ENCODE measurements at regions not wholly inside any gene's neighbourhood (a gene's known extent, or its start where the extent isn't known, plus 50 kb on each side); places are given as distances from the start of the nearest gene placed in this dataset.

- TF ChIP-seq, protein P1, sequence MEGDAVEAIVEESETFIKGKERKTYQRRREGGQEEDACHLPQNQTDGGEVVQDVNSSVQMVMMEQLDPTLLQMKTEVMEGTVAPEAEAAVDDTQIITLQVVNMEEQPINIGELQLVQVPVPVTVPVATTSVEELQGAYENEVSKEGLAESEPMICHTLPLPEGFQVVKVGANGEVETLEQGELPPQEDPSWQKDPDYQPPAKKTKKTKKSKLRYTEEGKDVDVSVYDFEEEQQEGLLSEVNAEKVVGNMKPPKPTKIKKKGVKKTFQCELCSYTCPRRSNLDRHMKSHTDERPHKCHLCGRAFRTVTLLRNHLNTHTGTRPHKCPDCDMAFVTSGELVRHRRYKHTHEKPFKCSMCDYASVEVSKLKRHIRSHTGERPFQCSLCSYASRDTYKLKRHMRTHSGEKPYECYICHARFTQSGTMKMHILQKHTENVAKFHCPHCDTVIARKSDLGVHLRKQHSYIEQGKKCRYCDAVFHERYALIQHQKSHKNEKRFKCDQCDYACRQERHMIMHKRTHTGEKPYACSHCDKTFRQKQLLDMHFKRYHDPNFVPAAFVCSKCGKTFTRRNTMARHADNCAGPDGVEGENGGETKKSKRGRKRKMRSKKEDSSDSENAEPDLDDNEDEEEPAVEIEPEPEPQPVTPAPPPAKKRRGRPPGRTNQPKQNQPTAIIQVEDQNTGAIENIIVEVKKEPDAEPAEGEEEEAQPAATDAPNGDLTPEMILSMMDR (IDR thresholded peaks at IDR 0.05; ENCODE audit: poor library complexity, severe bottlenecking): no peak
- TF ChIP-seq MXI1 (conservative IDR thresholded peaks at IDR 0.05; ENCODE audit: poor library complexity, severe bottlenecking) (no peak), EP300 (conservative IDR thresholded peaks at IDR 0.05; ENCODE audit: poor library complexity, severe bottlenecking) (no peak), RAD21 (conservative IDR thresholded peaks at IDR 0.05) (no peak), REST (IDR thresholded peaks at IDR 0.05; ENCODE audit: borderline replicate concordance) (no peak), EZH2 (IDR thresholded peaks at IDR 0.05; ENCODE audit: borderline replicate concordance, insufficient read depth, low read length, poor library complexity, severe bottlenecking) (no peak), POLR2AphosphoS5 (IDR thresholded peaks at IDR 0.05) (no peak), SMC3 (conservative IDR thresholded peaks at IDR 0.05; ENCODE audit: poor library complexity) (no peak)
Measured at GRCh38 chr6:120290964-120291363, 941.4 kb upstream of the MAN1A1 start.

Measured in neural cell (in vitro differentiated cells).